ENCODE measurements at regions not wholly inside any gene's neighbourhood (a gene's known extent, or its start where the extent isn't known, plus 50 kb on each side); places are given as distances from the start of the nearest gene placed in this dataset.

DNA sequence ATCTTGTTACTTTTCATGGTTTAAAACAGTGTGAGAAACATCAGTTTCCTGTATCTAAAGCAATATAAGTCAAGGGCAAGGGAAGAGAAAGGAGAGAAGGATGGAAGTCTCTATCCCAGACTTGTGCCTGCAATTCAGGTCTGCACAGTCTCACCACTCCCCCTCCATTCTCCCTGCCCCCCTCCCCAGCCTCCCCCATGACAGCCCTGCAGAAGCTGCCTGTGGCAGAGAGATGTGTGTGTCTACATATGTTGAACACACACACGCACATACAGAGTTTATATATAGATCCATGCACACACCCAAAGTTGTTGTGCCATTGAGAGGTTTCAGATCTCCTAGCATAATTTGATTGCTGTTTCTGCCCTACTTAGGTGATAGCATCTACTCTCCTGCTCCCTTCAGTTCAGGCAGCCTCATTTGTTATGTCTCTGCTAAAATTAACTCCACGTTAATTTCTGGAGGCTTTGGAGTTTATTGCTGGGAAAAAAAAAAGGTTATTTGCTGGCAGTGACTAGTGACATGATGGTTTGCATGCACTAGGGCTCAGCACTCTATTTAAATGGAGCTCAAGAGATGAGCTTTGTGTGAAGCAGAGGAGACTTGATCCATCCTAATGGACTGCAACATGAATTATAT lies 124.9 kb upstream of the SMYD2 start:
- Mint-ChIP-seq H3K4me1 (peaks cover 22% of the 10 kb centered on the region), H3K27ac (no peak overlapping the region), H3K9me3 (peaks cover 5% of the 10 kb centered on the region; the same call in 1 of the 3 replicates), H3K27me3 (ENCODE audit: insufficient read depth, low read depth, poor library complexity) (no peaks in the 10 kb centered on the region), H3K36me3 (ENCODE audit: low read depth) (no peaks in the 10 kb centered on the region), H3K4me3 (no peak overlapping the region)
- no peaks in the 10 kb centered on the region for H4K20me1 ChIP-seq (replicated peaks; ENCODE audit: insufficient read depth)
- no peaks in the 10 kb centered on the region for H3K27me3 ChIP-seq (ENCODE audit: insufficient read depth)
- no peak overlapping the region for H3K27ac ChIP-seq (ENCODE audit: low read depth)
- no peaks in the 10 kb centered on the region; the same call in 1 of the 2 replicates for H3K9me2 ChIP-seq (ENCODE audit: insufficient read depth)
- H3K4me3 ChIP-seq: no peak overlapping the region
- DNase-seq (ENCODE audit: low spot score) (no peak), ATAC-seq (no peak)
- H2AFZ ChIP-seq: no peak overlapping the region
- TF ChIP-seq EZH2 (IDR thresholded peaks at IDR 0.05; ENCODE audit: low read depth, unreplicated experiment) (no peak), JUNB (IDR thresholded peaks at IDR 0.05; ENCODE audit: unreplicated experiment) (no peak), ZNF114 (CRISPR knock-in tag; IDR thresholded peaks at IDR 0.05) (no peak), EZH2phosphoT487 (IDR thresholded peaks at IDR 0.05; ENCODE audit: unreplicated experiment) (no peak), NANOG (IDR thresholded peaks at IDR 0.05; ENCODE audit: borderline replicate concordance) (no peak), POLR2AphosphoS5 (IDR thresholded peaks at IDR 0.05; ENCODE audit: low read depth) (no peak), ZNF331 (CRISPR knock-in tag; IDR thresholded peaks at IDR 0.05; ENCODE audit: low read depth) (no peak), CREB1 (CRISPR knock-in tag; IDR thresholded peaks at IDR 0.05; ENCODE audit: low read depth) (no peak), STAT1 (IDR thresholded peaks at IDR 0.05; ENCODE audit: unreplicated experiment) (no peak)
- TF ChIP-seq, protein P1, sequence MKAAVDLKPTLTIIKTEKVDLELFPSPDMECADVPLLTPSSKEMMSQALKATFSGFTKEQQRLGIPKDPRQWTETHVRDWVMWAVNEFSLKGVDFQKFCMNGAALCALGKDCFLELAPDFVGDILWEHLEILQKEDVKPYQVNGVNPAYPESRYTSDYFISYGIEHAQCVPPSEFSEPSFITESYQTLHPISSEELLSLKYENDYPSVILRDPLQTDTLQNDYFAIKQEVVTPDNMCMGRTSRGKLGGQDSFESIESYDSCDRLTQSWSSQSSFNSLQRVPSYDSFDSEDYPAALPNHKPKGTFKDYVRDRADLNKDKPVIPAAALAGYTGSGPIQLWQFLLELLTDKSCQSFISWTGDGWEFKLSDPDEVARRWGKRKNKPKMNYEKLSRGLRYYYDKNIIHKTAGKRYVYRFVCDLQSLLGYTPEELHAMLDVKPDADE (IDR thresholded peaks at IDR 0.05): no peak
- TF ChIP-seq, protein P2, sequence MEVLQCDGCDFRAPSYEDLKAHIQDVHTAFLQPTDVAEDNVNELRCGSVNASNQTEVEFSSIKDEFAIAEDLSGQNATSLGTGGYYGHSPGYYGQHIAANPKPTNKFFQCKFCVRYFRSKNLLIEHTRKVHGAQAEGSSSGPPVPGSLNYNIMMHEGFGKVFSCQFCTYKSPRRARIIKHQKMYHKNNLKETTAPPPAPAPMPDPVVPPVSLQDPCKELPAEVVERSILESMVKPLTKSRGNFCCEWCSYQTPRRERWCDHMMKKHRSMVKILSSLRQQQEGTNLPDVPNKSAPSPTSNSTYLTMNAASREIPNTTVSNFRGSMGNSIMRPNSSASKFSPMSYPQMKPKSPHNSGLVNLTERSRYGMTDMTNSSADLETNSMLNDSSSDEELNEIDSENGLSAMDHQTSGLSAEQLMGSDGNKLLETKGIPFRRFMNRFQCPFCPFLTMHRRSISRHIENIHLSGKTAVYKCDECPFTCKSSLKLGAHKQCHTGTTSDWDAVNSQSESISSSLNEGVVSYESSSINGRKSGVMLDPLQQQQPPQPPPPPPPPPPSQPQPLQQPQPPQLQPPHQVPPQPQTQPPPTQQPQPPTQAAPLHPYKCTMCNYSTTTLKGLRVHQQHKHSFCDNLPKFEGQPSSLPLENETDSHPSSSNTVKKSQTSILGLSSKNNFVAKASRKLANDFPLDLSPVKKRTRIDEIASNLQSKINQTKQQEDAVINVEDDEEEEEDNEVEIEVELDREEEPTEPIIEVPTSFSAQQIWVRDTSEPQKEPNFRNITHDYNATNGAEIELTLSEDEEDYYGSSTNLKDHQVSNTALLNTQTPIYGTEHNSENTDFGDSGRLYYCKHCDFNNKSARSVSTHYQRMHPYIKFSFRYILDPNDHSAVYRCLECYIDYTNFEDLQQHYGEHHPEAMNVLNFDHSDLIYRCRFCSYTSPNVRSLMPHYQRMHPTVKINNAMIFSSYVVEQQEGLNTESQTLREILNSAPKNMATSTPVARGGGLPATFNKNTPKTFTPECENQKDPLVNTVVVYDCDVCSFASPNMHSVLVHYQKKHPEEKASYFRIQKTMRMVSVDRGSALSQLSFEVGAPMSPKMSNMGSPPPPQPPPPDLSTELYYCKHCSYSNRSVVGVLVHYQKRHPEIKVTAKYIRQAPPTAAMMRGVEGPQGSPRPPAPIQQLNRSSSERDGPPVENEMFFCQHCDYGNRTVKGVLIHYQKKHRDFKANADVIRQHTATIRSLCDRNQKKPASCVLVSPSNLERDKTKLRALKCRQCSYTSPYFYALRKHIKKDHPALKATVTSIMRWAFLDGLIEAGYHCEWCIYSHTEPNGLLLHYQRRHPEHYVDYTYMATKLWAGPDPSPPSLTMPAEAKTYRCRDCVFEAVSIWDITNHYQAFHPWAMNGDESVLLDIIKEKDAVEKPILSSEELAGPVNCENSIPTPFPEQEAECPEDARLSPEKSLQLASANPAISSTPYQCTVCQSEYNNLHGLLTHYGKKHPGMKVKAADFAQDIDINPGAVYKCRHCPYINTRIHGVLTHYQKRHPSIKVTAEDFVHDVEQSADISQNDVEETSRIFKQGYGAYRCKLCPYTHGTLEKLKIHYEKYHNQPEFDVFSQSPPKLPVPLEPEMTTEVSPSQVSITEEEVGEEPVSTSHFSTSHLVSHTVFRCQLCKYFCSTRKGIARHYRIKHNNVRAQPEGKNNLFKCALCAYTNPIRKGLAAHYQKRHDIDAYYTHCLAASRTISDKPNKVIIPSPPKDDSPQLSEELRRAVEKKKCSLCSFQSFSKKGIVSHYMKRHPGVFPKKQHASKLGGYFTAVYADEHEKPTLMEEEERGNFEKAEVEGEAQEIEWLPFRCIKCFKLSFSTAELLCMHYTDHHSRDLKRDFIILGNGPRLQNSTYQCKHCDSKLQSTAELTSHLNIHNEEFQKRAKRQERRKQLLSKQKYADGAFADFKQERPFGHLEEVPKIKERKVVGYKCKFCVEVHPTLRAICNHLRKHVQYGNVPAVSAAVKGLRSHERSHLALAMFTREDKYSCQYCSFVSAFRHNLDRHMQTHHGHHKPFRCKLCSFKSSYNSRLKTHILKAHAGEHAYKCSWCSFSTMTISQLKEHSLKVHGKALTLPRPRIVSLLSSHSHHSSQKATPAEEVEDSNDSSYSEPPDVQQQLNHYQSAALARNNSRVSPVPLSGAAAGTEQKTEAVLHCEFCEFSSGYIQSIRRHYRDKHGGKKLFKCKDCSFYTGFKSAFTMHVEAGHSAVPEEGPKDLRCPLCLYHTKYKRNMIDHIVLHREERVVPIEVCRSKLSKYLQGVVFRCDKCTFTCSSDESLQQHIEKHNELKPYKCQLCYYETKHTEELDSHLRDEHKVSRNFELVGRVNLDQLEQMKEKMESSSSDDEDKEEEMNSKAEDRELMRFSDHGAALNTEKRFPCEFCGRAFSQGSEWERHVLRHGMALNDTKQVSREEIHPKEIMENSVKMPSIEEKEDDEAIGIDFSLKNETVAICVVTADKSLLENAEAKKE (CRISPR knock-in tag; IDR thresholded peaks at IDR 0.05): no peak
- TF ChIP-seq, protein P3, sequence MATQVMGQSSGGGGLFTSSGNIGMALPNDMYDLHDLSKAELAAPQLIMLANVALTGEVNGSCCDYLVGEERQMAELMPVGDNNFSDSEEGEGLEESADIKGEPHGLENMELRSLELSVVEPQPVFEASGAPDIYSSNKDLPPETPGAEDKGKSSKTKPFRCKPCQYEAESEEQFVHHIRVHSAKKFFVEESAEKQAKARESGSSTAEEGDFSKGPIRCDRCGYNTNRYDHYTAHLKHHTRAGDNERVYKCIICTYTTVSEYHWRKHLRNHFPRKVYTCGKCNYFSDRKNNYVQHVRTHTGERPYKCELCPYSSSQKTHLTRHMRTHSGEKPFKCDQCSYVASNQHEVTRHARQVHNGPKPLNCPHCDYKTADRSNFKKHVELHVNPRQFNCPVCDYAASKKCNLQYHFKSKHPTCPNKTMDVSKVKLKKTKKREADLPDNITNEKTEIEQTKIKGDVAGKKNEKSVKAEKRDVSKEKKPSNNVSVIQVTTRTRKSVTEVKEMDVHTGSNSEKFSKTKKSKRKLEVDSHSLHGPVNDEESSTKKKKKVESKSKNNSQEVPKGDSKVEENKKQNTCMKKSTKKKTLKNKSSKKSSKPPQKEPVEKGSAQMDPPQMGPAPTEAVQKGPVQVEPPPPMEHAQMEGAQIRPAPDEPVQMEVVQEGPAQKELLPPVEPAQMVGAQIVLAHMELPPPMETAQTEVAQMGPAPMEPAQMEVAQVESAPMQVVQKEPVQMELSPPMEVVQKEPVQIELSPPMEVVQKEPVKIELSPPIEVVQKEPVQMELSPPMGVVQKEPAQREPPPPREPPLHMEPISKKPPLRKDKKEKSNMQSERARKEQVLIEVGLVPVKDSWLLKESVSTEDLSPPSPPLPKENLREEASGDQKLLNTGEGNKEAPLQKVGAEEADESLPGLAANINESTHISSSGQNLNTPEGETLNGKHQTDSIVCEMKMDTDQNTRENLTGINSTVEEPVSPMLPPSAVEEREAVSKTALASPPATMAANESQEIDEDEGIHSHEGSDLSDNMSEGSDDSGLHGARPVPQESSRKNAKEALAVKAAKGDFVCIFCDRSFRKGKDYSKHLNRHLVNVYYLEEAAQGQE (IDR thresholded peaks at IDR 0.05; ENCODE audit: unreplicated experiment): no peak
- TF ChIP-seq, protein P4, sequence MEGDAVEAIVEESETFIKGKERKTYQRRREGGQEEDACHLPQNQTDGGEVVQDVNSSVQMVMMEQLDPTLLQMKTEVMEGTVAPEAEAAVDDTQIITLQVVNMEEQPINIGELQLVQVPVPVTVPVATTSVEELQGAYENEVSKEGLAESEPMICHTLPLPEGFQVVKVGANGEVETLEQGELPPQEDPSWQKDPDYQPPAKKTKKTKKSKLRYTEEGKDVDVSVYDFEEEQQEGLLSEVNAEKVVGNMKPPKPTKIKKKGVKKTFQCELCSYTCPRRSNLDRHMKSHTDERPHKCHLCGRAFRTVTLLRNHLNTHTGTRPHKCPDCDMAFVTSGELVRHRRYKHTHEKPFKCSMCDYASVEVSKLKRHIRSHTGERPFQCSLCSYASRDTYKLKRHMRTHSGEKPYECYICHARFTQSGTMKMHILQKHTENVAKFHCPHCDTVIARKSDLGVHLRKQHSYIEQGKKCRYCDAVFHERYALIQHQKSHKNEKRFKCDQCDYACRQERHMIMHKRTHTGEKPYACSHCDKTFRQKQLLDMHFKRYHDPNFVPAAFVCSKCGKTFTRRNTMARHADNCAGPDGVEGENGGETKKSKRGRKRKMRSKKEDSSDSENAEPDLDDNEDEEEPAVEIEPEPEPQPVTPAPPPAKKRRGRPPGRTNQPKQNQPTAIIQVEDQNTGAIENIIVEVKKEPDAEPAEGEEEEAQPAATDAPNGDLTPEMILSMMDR (conservative IDR thresholded peaks at IDR 0.05; ENCODE audit: low read depth in 2 of 2): no peak
- H3K4me1 ChIP-seq (ENCODE audit: insufficient read depth): peaks cover 8% of the 10 kb centered on the region
- H3K79me2 ChIP-seq (replicated peaks; ENCODE audit: insufficient read depth): no peaks in the 10 kb centered on the region
- no peaks in the 10 kb centered on the region for H3F3A ChIP-seq (replicated peaks; ENCODE audit: low read depth)
- no peak overlapping the region for H3K4me2 ChIP-seq
- H3K36me3 ChIP-seq (ENCODE audit: insufficient read depth): no peaks in the 10 kb centered on the region

Measured in GM23338 (cell line).